Mucosa of descending colon (tissue), 3 donors: ENCODE measurements at regions not wholly inside any gene's neighbourhood (a gene's known extent, or its start where the extent isn't known, plus 50 kb on each side); places are given as distances from the start of the nearest gene placed in this dataset.

Source experiments
- ATAC-seq: fragments of 200-7000 bp; cut with Tn5 transposase; one replicate; pipeline ENCODE4 v1.9.1; 2020; ENCODE audit warnings: mild to moderate bottlenecking, moderate library complexity
- DNase-seq, 3 donors: peaks; one replicate each; pipeline ENCODE4 v3.0.0-alpha.2; 2020
- H3K36me3 ChIP-seq: fragments of 200-600 bp; one replicate; pipeline ENCODE4 v1.8.0; 2021; ENCODE audit warnings: low read depth, mild to moderate bottlenecking
- H3K4me1 ChIP-seq: fragments of 200-600 bp; one replicate; pipeline ENCODE4 v1.8.0; 2021; ENCODE audit warnings: low read depth, mild to moderate bottlenecking
- H3K4me3 ChIP-seq: fragments of 200-600 bp; one replicate; pipeline ENCODE4 v1.8.0; 2021; ENCODE audit warnings: mild to moderate bottlenecking
- H3K9me3 ChIP-seq: fragments of 200-600 bp; one replicate; pipeline ENCODE4 v1.8.0; 2021; ENCODE audit warnings: mild to moderate bottlenecking
- intact Hi-C, 2 donors: fragments of 100-400 bp; cut with DNase I in 1 of 2; cut with micrococcal nuclease in 1 of 2; formaldehyde crosslinking; loops; one replicate each; pipeline versions ENCODE4 v1.11.0 to v1.11.1; 2022; cut with DNase I, micrococcal nuclease
- microRNA-seq: library from miRNA; unstranded; fragments of <30 nt; microRNA quantifications from one replicate; pipeline ENCODE4, GENCODE V29; 2019
- TF ChIP-seq, protein P1 (sequence below): fragments of 200-600 bp; IDR thresholded peaks from one replicate; pipeline ENCODE4 v1.8.0; 2022; ENCODE audit warnings: antibody characterized with exemption, mild to moderate bottlenecking
- donor health status: DM: no; HTN: no; CAD: no; lungs with moderate emphysema.
- donor health status: DM: no; HTN: no; CAD: no.
- donor health status: DM: no; HTN: yes; CAD: no.

DNA sequence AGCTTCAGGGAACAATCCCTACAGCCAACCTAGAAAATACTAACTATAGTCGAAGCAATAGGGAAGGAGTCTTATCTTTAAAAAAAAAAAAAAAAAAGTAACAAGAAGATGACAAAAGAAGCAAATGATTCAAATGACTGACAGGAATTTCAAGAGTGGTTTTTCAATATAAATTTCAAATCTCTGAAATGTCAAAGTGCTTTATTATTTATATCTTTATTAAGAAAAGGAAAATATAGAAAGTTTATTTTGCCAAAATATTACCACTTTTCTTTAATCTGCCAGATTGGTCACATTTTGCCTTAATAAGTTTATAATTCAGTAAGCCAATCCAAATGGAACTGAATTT, 63.5 kb upstream of the HNRNPA3 start:
- TF ChIP-seq, protein P1, sequence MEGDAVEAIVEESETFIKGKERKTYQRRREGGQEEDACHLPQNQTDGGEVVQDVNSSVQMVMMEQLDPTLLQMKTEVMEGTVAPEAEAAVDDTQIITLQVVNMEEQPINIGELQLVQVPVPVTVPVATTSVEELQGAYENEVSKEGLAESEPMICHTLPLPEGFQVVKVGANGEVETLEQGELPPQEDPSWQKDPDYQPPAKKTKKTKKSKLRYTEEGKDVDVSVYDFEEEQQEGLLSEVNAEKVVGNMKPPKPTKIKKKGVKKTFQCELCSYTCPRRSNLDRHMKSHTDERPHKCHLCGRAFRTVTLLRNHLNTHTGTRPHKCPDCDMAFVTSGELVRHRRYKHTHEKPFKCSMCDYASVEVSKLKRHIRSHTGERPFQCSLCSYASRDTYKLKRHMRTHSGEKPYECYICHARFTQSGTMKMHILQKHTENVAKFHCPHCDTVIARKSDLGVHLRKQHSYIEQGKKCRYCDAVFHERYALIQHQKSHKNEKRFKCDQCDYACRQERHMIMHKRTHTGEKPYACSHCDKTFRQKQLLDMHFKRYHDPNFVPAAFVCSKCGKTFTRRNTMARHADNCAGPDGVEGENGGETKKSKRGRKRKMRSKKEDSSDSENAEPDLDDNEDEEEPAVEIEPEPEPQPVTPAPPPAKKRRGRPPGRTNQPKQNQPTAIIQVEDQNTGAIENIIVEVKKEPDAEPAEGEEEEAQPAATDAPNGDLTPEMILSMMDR, result peak; percentile 5
- Histone ChIP-seq H3K9me3 (no peaks in the 10 kb centered on the region), H3K36me3 (no peaks in the 10 kb centered on the region), H3K4me3 (no peak overlapping the region), H3K4me1 (no peaks in the 10 kb centered on the region)
- intact Hi-C loops, result loop anchor here in 1 of 2 donors (10.0 kb wide), 1 partner anchor 1024 kb away; the partner anchor contains the start of genes HOXD8 and HOXD9
- ATAC-seq (no peak), DNase-seq (no peak)

DNA sequence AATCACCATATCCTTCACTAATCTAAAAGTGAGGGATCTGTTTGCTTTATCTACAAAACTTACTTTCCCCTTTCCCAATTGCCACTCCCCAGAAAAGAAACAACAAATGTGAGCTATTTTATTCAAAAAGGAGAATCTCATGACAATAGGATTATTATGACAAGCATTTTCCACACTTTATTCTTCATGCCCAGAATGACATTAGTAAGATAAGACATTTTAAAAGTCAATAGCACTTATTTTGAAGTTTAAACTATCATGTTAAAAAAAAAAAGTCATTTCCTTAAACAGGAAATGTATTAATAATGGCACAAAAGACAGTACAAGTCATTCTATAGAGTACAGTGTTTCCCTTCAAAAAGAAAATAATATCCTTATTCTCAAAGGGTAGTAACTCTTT, 58.8 kb upstream of the HNRNPA3 start:
- Histone ChIP-seq H3K4me3 (no peak overlapping the region), H3K9me3 (no peaks in the 10 kb centered on the region), H3K4me1 (no peaks in the 10 kb centered on the region), H3K36me3 (no peaks in the 10 kb centered on the region)
- ATAC-seq, result no peak
- TF ChIP-seq, protein P1, result no peak
- no peak for DNase-seq
- intact Hi-C loops, result no loop called here

DNA sequence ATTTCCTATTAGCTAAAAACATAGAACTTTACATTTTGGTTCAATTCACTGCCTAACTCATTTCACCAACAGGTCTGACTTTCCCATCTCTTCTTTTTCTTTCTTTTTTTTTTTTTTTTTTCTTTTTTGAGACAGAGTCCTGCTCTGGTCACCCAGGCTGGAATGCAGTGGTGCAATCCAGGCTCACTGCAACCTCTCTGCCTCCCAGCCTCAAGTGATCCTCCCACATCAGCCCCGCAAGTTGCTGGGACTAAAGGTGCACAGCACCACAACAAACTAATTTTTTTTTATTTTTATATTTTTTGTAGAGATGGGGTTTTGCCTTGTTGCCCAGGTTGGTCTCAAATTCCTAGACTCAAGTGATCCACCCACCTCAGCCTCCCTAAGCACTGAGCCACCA, 57.8 kb upstream of the HNRNPA3 start:
- intact Hi-C loops, result no loop called here
- TF ChIP-seq, protein P1, result no peak

DNA sequence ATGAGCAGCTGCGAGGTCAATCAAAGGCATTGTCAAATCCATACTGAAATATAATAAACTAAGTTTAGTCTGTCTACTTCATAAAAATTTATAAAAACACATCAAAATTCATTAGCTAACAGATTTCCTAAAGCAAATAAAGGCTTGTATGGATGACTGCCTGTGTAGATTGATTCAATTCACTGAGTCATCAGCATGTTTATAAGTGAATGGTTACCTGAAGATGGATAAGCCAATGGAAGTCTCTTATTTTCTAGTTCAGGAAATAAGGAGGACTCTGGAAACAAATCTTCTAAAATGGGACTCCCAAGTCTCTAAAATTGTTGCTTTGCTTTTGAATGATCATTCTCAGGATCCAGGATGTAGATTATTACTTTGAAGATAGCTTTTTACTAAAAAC, 57.0 kb upstream of the HNRNPA3 start:
- no peak for ATAC-seq
- Histone ChIP-seq H3K4me1 (no peaks in the 10 kb centered on the region), H3K4me3 (no peak overlapping the region), H3K9me3 (no peaks in the 10 kb centered on the region), H3K36me3 (no peaks in the 10 kb centered on the region)
- DNase-seq, result no peak
- intact Hi-C loops, result no loop called here
- TF ChIP-seq, protein P1, result no peak

More for the DNA sequence above, 57.8 kb upstream of the HNRNPA3 start:
- H3K4me1 ChIP-seq, result no peaks in the 10 kb centered on the region
- ATAC-seq (no peak), DNase-seq (no peak)
- H3K4me3 ChIP-seq, result no peak overlapping the region
- no peaks in the 10 kb centered on the region for H3K9me3 ChIP-seq
- H3K36me3 ChIP-seq, result no peaks in the 10 kb centered on the region

DNA sequence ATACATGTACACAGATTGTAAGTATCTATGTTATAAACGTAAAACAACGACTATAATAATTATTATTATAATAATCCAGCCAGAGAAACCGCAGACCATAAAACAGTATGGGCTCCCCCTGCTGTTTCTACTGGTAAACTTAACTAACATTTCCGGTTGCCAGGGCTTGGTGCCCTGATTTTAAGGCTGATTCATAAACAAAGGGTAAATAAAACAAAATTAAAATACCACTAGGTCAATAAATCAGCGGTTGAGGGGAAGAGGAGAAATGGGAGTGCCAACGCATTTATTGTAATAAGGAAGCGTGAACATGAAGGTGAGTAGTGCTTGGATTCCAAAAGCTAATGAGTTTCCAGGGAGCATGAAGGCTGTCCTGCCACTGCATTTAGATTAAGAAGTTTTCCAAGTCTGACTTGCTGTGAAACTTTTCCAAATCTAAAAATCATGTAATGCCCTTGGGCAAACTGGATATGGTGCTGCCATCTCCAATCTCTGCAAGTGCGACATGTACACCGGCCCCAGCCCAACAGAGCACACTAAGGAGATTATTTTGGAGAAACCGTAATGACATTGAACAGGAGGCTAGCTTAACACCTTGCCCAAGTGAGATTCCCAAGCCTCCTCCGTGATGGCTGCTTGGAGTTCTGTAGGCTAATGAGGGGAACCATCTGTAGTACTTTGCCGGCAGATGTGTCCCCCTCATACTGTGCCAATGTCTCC, 50.7 kb upstream of the HNRNPA3 start:
- no peak overlapping the region for H3K4me3 ChIP-seq
- intact Hi-C loops, result loop anchor here (5.0 to 10.0 kb wide), 3 partner anchors 170 to 253 kb away; no protein-coding TSS in a partner anchor
- DNase-seq (peak in 1 of 3 donors; percentile 48), ATAC-seq (peak; percentile 28)
- H3K9me3 ChIP-seq, result no peaks in the 10 kb centered on the region
- TF ChIP-seq, protein P1, result no peak
- no peaks in the 10 kb centered on the region for H3K36me3 ChIP-seq
- H3K4me1 ChIP-seq, result peaks cover 24% of the 10 kb centered on the region

Small RNAs in the stretch of these regions (microRNA-seq; reads per million reads assigned to microRNA genes)
- gene MIR1246, result 1.9 reads per million
